ENCODE measurements at regions not wholly inside any gene's neighbourhood (a gene's known extent, or its start where the extent isn't known, plus 50 kb on each side); places are given as distances from the start of the nearest gene placed in this dataset.
A peak's percentile ranks its signal among the peaks of the same experiment; 100 is the strongest.
"Not testable (repeated sequence)": the region's sequence is repeated elsewhere in the genome, so short reads cannot be mapped to it uniquely, and the experiment has no call there.

- no peak for DNase-seq (ENCODE audit: extremely low read depth, low read depth)
These were observed 188.4 kb upstream of the THRB start for GRCh38 chr3:24683090-24683489.

- DNase-seq (ENCODE audit: extremely low read depth, low read depth) = peak; percentile 26
These were observed 189.2 kb upstream of the THRB start for GRCh38 chr3:24683633-24684384.

GRCh38 chr3:24684506-24685023 is 189.9 kb upstream of the THRB start:
- DNase-seq (ENCODE audit: extremely low read depth, low read depth) = no peak

GRCh38 chr3:24686808-24687207 is 192.2 kb upstream of the THRB start:
- DNase-seq (ENCODE audit: extremely low read depth, low read depth) = no peak

- no peak for DNase-seq (ENCODE audit: extremely low read depth, low read depth)
These were observed 193.0 kb upstream of the THRB start for GRCh38 chr3:24687671-24688070.

- no peak for DNase-seq (ENCODE audit: extremely low read depth, low read depth)
These were observed 193.9 kb upstream of the THRB start for GRCh38 chr3:24688446-24689148.

- DNase-seq (ENCODE audit: extremely low read depth, low read depth) = no peak
These were observed 194.7 kb upstream of the THRB start for GRCh38 chr3:24689353-24689752.

- no peak for DNase-seq (ENCODE audit: extremely low read depth, low read depth)
These were observed 196.1 kb upstream of the THRB start for GRCh38 chr3:24690777-24691176.

- DNase-seq (ENCODE audit: extremely low read depth, low read depth) = not testable (repeated sequence)
These were observed 204.4 kb upstream of the THRB start for GRCh38 chr3:24699078-24699477.

GRCh38 chr3:24704496-24704895 is 209.8 kb upstream of the THRB start:
- no peak for DNase-seq (ENCODE audit: extremely low read depth, low read depth)

- no peak for DNase-seq (ENCODE audit: extremely low read depth, low read depth)
These were observed 213.3 kb upstream of the THRB start for GRCh38 chr3:24707936-24708335.

- no peak for DNase-seq (ENCODE audit: extremely low read depth, low read depth)
These were observed 215.3 kb upstream of the THRB start for GRCh38 chr3:24709956-24710355.

GRCh38 chr3:24713516-24713915 is 218.9 kb upstream of the THRB start:
- DNase-seq (ENCODE audit: extremely low read depth, low read depth) = no peak

GRCh38 chr3:24714436-24714835 is 219.8 kb upstream of the THRB start:
- DNase-seq (ENCODE audit: extremely low read depth, low read depth) = no peak

GRCh38 chr3:24715171-24715792 is 220.6 kb upstream of the THRB start:
- no peak for DNase-seq (ENCODE audit: extremely low read depth, low read depth)

- DNase-seq (ENCODE audit: extremely low read depth, low read depth) = no peak
These were observed 227.4 kb upstream of the THRB start for GRCh38 chr3:24722087-24722486.

GRCh38 chr3:24725514-24726255 is 231.0 kb upstream of the THRB start:
- no peak for DNase-seq (ENCODE audit: extremely low read depth, low read depth)

- DNase-seq (ENCODE audit: extremely low read depth, low read depth) = no peak
These were observed 231.8 kb upstream of the THRB start for GRCh38 chr3:24726423-24726822.

GRCh38 chr3:24730173-24730572 is 235.5 kb upstream of the THRB start:
- DNase-seq (ENCODE audit: extremely low read depth, low read depth) = no peak

- DNase-seq (ENCODE audit: extremely low read depth, low read depth) = no peak
These were observed 239.4 kb upstream of the THRB start for GRCh38 chr3:24734019-24734418.

GRCh38 chr3:24736701-24737100 is 242.1 kb upstream of the THRB start:
- DNase-seq (ENCODE audit: extremely low read depth, low read depth) = no peak

Measured in NCI-H460 (cell line).